Right lobe of liver (tissue), 4 donors: ENCODE measurements at regions not wholly inside any gene's neighbourhood (a gene's known extent, or its start where the extent isn't known, plus 50 kb on each side); places are given as distances from the start of the nearest gene placed in this dataset.

ENCODE experiments used
- CTCF ChIP-seq, 4 donors: fragments of 200-600 bp in 3 of 4; fragments of 450-650 bp in 1 of 4; IDR thresholded peaks; one replicate each; pipeline versions ENCODE4 v1.5.1 to v1.8.0; 2016 to 2022; ENCODE audit warnings: antibody characterized with exemption in 4 of 4, mild to moderate bottlenecking in 2 of 4
- POLR2A ChIP-seq: fragments of 450-650 bp; IDR thresholded peaks from one replicate; pipeline ENCODE4 v1.6.1; 2017; ENCODE audit warnings: antibody characterized with exemption, mild to moderate bottlenecking
- donor health status: DM: no; HTN: no; CAD: no.
- donor health status: DM: no; HTN: no; CAD: no.
- donor health status: DM: no; HTN: yes; CAD: no.

DNA sequence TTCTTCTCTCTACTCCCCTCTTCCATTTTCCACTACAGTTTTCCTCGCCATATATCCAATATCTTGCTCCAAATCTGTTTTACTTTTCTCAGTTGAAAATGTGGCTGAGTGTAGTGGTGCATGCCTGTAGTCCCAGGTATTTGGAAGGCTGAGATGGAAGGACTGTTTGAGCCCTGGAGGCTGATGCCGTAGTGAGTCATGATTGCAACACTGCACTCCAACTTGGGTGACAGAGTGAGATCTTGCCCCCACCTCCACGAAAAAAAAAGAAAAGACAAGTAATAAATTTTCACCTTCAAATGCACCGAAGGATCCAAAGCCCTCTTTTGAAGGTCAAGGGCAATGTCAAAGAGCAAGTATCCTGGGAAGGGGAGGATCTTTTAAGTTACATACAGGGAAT, 592.3 kb downstream of the TMEM114 start:
- TF ChIP-seq POLR2A: no peak
- no peak for TF ChIP-seq CTCF (IDR thresholded peaks at IDR 0.05)
